GM21528 (cell line): ENCODE measurements at regions not wholly inside any gene's neighbourhood (a gene's known extent, or its start where the extent isn't known, plus 50 kb on each side); places are given as distances from the start of the nearest gene placed in this dataset.

Experiments used
- ATAC-seq: cut with Tn5 transposase; IDR thresholded peaks from one replicate; pipeline ENCODE4 v1.9.1; 2021; ENCODE audit warnings: mild to moderate bottlenecking, moderate library complexity; ENCODE audit not compliant: unreplicated experiment, low FRiP score

DNA sequence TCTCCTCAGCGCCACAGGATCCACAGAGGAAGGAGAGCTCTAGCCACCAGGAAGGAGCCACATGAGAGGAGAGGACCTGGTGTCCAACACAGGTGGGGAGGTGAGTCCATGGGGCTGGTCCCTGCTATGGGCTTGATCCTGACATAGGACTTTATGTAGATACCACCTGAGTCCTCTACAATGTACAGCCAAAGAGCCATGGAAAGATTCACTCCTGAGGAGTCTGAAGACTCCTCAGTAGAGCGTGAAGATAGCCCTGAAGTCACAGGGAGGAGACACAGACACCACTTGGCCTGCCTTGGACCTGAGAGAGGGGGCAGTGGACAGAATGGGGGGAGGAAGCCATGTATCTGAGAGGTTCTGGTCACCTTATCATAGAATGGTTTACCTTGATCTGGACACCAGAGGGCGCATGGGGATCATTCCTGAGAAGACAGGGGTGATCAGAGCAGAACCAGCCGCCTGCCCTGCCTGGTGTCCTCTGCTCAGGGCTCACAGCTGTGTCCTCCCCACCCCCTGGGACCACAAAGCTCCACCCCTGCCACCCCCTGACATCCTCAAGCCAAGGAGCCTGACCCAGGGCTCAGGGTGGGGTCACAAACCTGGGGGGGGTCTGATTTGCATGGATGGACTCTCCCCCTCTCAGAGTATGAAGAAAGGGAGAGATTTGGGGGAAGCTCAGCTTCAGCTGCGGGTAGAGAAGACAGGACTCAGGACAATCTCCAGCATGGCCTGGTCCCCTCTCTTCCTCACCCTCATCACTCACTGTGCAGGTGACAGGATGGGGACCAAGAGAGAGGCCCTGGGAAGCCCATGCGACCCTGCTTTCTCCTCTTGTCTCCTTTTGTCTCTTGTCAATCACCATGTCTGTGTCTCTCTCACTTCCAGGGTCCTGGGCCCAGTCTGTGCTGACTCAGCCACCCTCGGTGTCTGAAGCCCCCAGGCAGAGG lies 77.0 kb downstream of the ZNF280B start:
- ATAC-seq, result no peak

- no peak for ATAC-seq
These were observed 76.1 kb downstream of the ZNF280B start for GRCh38 chr22:22432479-22432878.

- ATAC-seq, result no peak
These were observed 75.6 kb downstream of the ZNF280B start for GRCh38 chr22:22432937-22433336.

DNA sequence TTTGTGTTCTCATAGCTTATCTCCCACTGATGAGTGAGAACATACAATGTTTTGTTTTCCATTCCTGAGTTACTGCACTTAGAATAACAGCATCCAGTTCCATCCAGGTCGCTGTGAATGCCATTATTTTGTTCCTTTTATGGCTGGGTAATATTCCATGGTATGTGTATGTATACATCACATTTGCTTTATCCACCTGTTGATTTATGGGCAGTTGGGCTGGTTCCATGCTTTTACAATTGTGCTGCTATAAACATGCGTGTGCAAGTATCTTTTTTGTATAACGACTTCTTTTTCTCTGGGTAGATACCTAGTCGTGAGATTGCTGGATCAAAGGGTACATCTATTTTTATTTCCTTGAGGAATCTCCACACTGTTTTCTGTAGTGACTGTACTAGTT lies 74.8 kb downstream of the ZNF280B start:
- ATAC-seq, result no peak
